GM12878 (cell line): ENCODE measurements at regions not wholly inside any gene's neighbourhood (a gene's known extent, or its start where the extent isn't known, plus 50 kb on each side); places are given as distances from the start of the nearest gene placed in this dataset.

Source experiments
- CHD2 ChIP-seq: IDR thresholded peaks from 2 replicates; pipeline ENCODE4 v1.6.1; 2011; ENCODE audit warnings: low read depth, low read length, improper control_type of control experiment, borderline replicate concordance
- CTCF ChIP-seq, 3 experiments: IDR thresholded peaks in 2 of 3; conservative IDR thresholded peaks in 1 of 3; 2 replicates each; pipeline ENCODE4 v1.5.1; 2011; ENCODE audit warnings: low read depth in 3 of 3, low read length in 3 of 3, mild to moderate bottlenecking in 3 of 3, control low read depth in 2 of 3, moderate library complexity in 2 of 3, inconsistent platforms in 1 of 3, mixed read lengths in 1 of 3; ENCODE audit not compliant: control insufficient read depth in 2 of 3, insufficient read depth in 1 of 3; ENCODE audit errors: extremely low read depth in 1 of 3
- CUX1 ChIP-seq: IDR thresholded peaks from 2 replicates; pipeline ENCODE4 v1.6.1; 2012; ENCODE audit warnings: improper control_type of control experiment, low read depth, low read length; ENCODE audit not compliant: insufficient replicate concordance
- ELK1 ChIP-seq: IDR thresholded peaks from 2 replicates; pipeline ENCODE4 v1.6.1; 2012; ENCODE audit warnings: low read depth, low read length, improper control_type of control experiment
- FOXM1 ChIP-seq: IDR thresholded peaks from 2 replicates; pipeline ENCODE4 v1.6.1; 2012; ENCODE audit warnings: low read depth, mild to moderate bottlenecking, inconsistent platforms, low read length, moderate library complexity
- HDAC6 ChIP-seq: fragments of 200-600 bp; sonication (generic); IDR thresholded peaks from one replicate; pipeline ENCODE4 v1.8.0; 2017; ENCODE audit warnings: antibody characterized with exemption; ENCODE audit not compliant: unreplicated experiment
- KAT2A ChIP-seq: conservative IDR thresholded peaks from 2 replicates; pipeline ENCODE4 v1.6.1; 2011; ENCODE audit warnings: low read depth, low read length; ENCODE audit not compliant: control insufficient read depth
- MAX ChIP-seq: IDR thresholded peaks from 2 replicates; pipeline ENCODE4 v1.6.1; 2012; ENCODE audit warnings: low read depth, low read length, improper control_type of control experiment
- RFX5 ChIP-seq: IDR thresholded peaks from 2 replicates; pipeline ENCODE4 v1.6.1; 2011; ENCODE audit warnings: low read depth, low read length, improper control_type of control experiment
- ZNF274 ChIP-seq: IDR thresholded peaks from one replicate; pipeline ENCODE4 v1.8.0; 2011; ENCODE audit not compliant: insufficient read length, insufficient read depth

GRCh38 chr6:56357616-56358373 lies 110.4 kb upstream of the COL21A1 start:
- TF ChIP-seq FOXM1: no peak
- no peak for TF ChIP-seq ZNF274
- no peak for TF ChIP-seq HDAC6
- no peak for TF ChIP-seq ELK1
- TF ChIP-seq CTCF (IDR thresholded peaks at IDR 0.05 in 2 of 3, conservative IDR thresholded peaks at IDR 0.05 in 1 of 3; ENCODE audit: control insufficient read depth in 2 of 3, extremely low read depth in 1 of 3, insufficient read depth in 1 of 3, low read depth in 3 of 3, low read length in 3 of 3): no peak
- no peak for TF ChIP-seq CHD2
- TF ChIP-seq MAX: no peak
- no peak for TF ChIP-seq CUX1
- no peak for TF ChIP-seq KAT2A
- no peak for TF ChIP-seq RFX5
